ENCODE measurements at regions not wholly inside any gene's neighbourhood (a gene's known extent, or its start where the extent isn't known, plus 50 kb on each side); places are given as distances from the start of the nearest gene placed in this dataset.
"Not testable (repeated sequence)": the region's sequence is repeated elsewhere in the genome, so short reads cannot be mapped to it uniquely, and the experiment has no call there.

DNA sequence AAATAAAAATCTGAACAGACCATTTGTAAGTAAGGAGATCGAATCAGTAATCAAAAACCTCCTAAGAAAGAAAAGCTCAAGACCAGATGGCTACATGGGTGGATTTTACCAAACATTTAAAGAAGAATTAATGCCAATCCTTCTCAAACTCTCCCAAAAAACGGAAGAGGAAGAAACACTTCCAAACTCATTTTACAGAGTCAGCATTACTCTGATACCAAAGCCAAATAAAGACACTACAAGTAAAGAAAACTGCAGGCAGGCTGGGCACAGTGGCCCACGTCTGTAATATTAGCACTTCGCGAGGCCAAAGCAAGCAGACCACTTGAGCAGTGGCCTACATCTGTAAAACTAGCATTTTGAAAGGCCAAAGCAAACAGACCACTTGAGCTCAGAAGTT is 159.8 kb downstream of the DPY19L2 start:
- H3K4me3 ChIP-seq = no peak overlapping the region
- no peak overlapping the region for H3K27ac ChIP-seq

DNA sequence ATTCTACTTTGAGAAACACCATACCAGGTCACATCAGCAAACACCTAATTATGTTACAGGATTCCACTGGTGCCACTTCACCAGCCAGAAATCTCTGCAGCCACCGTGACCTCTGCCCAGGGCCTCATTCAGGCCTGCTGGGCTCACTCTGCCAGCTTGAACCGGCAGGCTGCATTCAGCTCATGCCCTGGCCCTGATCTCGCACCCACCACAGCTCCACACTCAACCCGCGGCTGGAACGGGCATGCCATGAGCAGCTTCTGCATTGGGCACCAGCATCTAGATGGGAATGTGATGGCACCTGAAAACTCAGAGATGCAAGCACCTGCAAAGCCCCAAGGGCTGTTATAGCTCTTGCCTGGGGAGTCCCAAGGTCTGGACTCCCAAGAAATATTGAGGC is 168.7 kb downstream of the DPY19L2 start:
- H3K4me3 ChIP-seq = no peak overlapping the region

DNA sequence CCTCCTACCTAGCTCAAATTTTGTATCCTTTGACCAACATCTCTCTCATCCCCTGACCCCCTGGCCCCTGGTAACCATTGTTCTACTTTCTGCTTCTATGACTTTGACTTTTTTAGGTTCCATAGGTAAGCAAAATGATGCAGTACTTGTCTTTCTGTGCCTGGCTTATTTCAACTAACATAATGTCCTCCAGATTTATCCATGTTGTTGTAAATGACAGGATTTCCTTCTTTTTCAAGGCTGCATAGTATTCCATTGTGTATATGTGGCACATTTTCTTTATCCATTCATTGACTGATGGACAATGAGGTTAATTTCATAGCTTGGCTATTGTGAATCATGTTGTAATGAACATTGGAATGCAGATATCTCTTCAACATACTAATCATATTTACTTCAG is 170.1 kb downstream of the DPY19L2 start:
- H3K27ac ChIP-seq = no peak overlapping the region

More for the DNA sequence above, 168.7 kb downstream of the DPY19L2 start:
- H3K27ac ChIP-seq = no peak overlapping the region

DNA sequence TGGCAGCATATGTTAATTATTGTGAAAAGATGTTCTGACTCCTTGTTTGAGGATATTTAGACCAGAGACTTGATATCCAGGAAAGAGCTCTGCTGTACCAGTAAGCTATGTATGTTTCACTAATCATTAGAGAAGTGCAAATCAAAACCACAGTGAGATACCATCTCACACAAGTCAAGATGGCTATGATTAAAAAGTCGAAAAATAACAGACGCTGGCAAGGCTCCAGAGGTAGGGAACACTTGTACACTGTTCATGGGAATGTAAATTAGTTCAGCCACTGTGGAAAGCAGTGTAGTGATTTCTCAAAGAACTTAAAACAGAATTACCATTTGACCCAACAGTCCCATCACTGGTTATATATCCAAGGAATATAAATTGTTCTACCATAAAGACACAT is 171.6 kb downstream of the DPY19L2 start:
- no peak overlapping the region for H3K27ac ChIP-seq
- no peak overlapping the region for H3K4me3 ChIP-seq

More for the DNA sequence above, 170.1 kb downstream of the DPY19L2 start:
- no peak overlapping the region for H3K4me3 ChIP-seq

DNA sequence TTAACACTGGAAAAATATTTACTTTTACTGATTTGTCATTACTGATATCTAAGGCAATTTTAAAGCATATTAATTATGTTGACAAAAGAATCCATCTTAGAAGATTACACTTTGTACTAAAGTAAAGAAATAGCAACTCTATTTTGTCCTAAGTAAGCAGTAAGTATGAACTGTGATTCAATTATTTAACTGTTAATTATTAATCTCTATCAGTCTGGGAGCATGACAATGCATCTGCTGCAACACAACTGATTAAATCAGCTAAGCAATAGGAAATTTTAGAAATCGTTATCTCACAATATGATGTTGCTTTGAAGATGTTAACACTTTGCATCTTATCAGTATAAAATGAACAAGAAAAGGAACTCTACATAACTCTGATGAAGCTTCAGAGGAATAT is 172.3 kb downstream of the DPY19L2 start:
- Histone ChIP-seq H3K4me3 (no peak overlapping the region), H3K27ac (no peak overlapping the region)

DNA sequence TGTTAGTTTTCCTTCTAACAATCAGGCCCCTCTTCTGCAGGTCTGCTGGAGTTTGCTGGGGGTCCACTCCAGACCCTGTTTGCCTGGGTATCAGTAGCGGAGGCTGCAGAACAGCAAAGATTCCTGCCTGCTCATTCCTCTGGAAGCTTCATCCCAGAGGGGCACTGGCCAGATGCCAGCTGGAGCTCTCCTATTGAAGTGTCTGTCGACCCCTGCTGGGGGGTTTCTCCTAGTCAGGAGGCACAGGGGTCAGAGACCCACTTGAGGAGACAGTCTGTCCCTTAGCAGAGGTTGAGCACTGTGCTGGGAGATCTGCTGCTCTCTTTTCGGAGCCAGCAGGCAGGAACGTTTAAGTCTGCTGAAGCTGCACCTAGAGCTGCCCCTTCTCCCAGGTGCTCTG is 174.9 kb downstream of the DPY19L2 start:
- not testable (repeated sequence) for H3K4me3 ChIP-seq, H3K27ac ChIP-seq

DNA sequence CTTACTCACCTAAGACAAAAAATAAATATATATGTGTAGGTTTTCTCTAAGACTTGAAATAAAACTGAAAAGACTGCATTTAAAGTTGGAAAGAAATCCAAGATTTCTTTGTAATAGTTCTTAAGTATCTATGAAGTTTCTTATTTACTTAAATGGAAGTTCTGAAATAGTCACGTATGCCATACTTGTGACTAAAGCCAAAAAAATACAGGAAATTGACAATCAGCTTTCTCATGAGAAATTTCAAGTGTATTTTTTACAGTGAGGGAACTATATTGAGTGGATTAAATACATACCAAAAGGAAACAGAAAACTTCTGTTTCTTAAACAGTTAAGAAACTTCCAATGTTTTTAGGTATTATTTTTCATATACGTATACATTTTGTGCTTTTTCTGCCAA is 188.1 kb downstream of the DPY19L2 start:
- H3K4me3 ChIP-seq = no peak overlapping the region
- no peak overlapping the region for H3K27ac ChIP-seq

DNA sequence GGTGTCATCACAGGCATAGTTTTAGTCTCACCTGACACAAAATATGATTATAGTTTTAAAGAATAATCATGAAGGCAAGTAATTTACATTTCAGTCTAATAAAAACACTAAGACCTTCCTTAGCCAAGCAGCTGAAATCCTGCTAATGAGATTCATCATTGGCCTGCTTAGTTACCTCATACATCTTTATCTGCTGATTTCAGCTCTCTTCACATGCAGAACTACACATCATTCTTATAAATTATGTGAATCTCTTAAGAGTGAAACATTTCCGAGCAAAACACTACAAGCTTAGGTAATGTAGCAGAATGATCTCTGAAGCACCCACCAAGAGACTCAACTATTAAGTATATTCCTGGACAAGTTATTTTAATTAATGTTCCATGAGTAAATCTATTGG is 198.1 kb downstream of the DPY19L2 start:
- Histone ChIP-seq H3K27ac (no peak overlapping the region), H3K4me3 (no peak overlapping the region)

DNA sequence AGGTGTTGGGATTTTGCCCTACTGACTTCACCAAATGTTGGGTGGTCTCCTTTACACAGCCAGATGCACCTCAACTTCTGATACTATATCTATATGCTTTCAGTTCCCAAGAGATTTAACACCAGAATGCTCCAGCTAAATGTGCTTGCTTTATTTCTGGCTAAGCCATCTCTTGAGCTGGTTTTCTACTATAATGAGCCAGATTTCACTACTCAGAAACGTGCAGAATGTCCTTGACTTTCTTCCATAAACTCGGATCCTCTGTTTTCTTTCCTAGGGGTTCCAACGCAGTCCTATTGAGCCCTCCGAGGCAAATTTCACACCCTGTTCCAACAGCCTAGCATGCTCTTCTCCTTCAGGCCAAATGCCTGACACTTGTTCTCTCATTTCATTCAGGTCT is 200.3 kb downstream of the DPY19L2 start:
- no peak overlapping the region for H3K27ac ChIP-seq
- H3K4me3 ChIP-seq = no peak overlapping the region

DNA sequence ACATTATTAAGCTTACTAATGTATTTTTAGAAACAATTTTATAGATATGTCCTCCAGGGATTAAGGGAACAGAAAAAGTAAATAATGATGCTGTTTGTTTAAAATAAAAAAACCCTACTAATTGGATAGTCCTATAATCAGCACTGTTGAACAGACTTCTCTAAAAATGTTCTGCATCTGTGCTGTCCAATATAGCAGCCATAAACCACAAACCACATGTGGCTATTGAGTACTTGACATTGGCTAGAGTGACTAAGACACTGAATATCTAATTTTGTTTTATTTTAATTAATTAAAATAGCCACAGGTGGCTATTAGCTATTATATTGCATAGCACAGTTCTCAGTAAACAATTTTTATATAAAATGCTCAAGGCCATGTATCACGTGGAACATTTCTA is 210.4 kb downstream of the DPY19L2 start:
- no peak overlapping the region for H3K27ac ChIP-seq
- no peak overlapping the region for H3K4me3 ChIP-seq

DNA sequence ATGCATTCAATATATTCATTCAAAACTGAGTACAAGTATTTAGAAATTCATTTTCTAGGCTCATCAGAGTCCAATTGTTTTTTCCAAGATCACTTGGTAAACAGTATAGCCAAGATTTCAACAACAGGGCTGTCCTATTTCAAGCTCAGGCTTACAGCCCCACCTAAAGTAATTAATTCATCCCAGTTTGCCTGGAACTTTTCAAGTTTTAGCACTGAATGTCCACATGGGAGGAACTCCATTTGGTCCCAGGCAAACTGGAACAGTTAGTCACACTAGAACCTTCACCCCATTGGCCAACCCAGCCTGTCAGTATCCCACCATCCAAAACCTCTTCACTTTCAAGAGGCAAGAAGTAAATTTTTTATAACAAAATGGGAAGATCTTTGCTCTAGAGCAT is 210.9 kb downstream of the DPY19L2 start:
- H3K27ac ChIP-seq = no peak overlapping the region
- no peak overlapping the region for H3K4me3 ChIP-seq

DNA sequence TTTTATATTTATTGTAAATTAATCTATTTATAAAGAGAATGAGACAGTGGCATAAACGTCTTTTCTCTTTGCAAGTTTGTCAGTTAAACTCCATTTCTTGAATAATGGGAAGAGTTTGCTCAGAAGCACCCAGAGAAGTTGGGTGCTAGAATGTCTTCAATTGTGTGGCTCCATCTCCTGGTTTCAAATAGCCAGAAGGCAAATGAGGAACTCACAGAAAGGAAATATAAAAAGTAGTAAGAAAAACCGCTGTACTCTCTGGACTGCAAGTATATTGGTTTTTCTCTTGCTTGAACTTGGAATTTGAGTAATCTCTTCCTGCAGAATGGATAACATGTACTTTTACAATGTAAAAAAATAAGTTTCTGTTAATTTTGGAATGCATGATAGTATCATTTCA is 217.5 kb downstream of the DPY19L2 start:
- H3K27ac ChIP-seq = no peak overlapping the region
- no peak overlapping the region for H3K4me3 ChIP-seq

DNA sequence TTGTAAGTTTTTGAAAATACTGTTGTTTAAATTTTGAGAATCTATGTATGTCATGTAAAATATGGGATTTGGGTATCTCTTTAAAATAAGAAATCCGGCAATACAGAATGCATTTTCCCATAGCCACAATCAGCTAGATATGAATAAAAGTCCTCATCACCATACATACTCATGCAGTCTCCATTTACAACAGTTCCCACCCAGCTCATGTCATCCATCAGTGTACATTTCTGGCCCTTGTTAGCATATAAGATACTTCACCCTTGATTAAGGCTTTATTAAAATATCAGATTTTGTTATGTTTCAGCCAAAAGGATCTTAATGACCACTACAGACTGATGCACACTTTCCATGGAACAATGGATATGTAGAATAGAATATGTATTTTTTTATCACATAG is 218.0 kb downstream of the DPY19L2 start:
- H3K4me3 ChIP-seq = no peak overlapping the region
- H3K27ac ChIP-seq = no peak overlapping the region

DNA sequence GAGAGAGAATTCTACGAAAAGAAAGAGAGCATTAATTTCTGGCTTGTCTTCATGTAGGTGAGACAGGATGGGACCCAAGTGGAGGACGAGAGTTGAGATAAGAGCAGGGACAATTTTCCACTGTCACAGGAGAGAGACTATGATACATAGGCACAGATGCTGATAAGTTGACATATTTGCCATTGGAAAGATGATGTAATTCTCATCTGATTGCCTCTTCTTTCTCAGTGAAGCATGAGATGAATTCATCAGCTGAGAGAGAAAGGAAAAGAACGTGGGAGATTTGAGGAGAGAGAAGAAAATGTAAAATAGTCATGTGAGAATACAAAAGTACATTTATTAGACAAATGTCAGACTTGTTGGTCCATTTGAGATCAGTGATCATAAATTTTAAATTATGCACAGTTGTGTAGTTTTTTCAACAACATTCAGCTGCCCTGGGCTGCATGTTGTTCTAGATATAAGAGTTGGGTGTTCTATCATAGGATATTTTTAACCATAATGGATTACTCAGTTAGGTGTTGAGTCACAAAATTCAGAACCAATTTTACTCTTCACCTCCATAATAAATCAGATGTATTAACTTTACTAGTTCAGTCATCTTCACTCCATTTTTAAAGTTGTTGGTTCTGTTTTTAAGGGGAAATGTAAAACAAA is 222.9 kb downstream of the DPY19L2 start:
- Histone ChIP-seq H3K4me3 (no peak overlapping the region), H3K27ac (no peak overlapping the region)

DNA sequence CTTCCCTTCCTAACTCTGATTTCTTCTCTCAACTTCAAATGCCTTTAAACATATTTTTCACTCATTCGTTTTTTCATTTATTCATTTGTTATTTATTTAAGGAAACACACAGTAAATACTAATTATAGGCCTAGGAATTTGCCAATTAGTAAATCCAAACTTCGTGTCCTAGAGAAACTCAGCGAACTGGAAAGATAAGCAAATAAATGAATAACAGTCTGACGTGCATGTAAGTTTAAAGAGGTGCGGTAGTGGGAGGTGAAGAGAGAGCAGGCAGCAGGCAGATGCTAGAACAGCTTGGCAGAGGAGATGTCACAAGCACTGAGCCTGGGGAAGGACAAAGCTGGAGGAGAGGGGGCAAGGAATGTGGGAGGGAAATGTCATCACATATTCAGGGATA is 228.2 kb downstream of the DPY19L2 start:
- no peak overlapping the region for H3K27ac ChIP-seq

DNA sequence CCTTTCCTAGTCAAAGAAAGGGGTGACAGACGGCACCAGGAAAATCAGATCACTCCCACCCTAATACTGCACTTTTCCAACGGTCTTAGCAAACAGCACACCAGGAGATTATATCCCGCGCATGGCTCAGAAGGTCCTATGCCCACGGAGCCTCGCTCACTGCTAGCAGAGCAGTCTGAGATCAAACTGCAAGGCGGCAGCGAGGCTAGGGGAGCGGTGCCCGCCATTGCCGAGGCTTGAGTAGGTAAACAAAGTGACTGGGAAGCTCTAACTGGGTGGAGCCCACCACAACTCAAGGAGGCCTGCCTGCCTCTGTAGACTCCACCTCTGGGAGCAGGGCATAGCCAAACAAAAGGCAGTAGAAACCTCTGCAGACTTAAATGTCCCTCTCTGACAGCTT is 233.9 kb downstream of the DPY19L2 start:
- H3K4me3 ChIP-seq, H3K27ac ChIP-seq: not testable (repeated sequence)

More for the DNA sequence above, 228.2 kb downstream of the DPY19L2 start:
- H3K4me3 ChIP-seq = no peak overlapping the region

DNA sequence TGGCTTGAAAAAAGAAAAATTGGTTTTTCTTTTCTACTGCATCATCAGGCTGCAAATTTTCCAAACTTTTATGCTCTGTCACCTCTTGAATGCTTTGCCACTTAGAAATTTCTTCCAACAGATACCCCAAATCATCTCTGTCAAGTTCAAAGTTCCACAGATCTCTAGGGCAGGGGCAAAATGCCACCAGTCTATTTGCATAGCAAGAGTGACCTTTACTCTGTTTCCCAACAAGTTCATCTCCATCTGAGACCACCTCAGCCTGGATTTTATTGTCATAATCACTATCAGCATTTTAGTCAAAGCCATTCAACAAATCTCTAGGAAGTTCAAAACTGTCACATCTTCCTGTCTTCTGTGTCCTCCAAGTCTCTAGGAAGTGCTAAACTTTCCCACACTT is 240.3 kb downstream of the DPY19L2 start:
- not testable (repeated sequence) for H3K27ac ChIP-seq, H3K4me3 ChIP-seq

DNA sequence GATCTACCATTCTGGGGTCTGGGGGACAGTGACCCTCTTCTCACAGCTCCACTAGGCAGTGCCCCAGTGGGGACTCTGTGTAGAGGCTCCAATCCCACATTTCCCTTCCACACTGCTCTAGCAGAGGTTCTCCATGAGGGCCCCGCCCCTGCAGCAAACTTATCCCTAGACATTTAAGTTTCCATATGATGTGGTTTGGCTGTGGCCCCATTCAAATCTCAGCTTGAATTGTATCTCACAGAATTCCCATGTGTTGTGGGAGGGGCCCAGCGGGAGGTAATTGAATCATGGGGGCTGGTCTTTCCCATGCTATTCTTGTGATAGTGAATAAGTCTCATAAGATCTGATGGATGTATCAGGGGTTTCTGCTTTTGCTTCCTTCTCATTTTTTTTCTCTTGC is 241.3 kb downstream of the DPY19L2 start:
- H3K27ac ChIP-seq, H3K4me3 ChIP-seq: not testable (repeated sequence)

DNA sequence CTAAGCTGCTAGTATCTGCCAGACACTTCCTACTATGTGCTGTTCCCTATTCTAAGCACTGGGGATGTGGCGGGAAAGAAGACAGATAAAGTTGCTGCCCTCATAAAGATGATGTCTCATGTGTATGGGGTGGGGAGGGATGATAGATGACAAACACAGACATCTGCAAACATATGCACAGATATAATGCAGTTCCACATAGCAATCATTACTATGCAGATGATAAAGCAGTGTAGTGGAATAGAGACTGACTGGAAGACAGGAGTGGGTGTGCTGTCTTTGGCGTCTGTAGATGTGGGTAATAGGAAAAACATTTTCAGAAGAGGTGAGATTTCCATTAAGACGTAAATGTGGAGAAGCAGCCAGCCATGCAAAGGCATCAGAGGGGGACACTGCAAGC is 243.6 kb downstream of the DPY19L2 start:
- no peak overlapping the region for H3K27ac ChIP-seq
- no peak overlapping the region for H3K4me3 ChIP-seq

DNA sequence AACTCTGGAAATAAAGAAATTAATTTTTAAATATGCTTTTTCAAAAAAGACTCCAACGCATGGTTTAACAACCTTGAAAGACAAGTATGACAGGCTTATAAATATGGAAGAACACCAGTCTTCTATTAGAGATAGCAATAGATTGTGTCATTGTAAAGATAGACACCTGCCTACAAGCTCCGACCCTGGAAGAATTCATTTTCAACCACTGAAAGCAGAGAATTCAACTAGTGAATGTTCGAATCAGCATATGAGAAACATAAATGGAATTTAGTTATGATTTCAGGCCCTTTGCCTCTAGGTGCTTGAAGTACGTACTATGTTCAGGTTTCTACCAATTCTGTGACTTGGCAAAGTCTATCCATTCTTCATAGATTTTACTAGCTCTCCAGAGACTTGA is 244.5 kb downstream of the DPY19L2 start:
- Histone ChIP-seq H3K27ac (no peak overlapping the region), H3K4me3 (no peak overlapping the region)

DNA sequence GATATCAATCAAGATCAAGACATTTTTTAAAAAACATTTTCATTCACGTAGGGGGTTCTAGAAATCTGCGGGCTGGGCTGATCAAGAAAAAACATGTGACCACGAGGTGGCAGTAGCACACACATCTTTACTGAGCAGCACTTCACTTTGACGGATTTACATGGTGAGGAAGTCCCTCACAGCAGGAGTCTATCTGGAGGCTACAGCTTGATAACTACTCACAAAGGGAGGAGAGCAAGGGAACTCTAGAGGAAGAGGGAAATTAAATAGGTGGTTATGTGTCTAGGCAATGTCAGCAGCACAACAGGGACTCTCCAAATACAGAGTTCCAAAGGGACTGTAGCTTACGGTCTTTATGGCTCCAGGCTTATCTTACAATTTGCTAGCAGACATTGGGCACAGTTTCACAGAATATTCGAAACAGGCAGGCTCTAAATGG is 248.1 kb downstream of the DPY19L2 start:
- no peak overlapping the region for H3K27ac ChIP-seq
- H3K4me3 ChIP-seq = no peak overlapping the region

DNA sequence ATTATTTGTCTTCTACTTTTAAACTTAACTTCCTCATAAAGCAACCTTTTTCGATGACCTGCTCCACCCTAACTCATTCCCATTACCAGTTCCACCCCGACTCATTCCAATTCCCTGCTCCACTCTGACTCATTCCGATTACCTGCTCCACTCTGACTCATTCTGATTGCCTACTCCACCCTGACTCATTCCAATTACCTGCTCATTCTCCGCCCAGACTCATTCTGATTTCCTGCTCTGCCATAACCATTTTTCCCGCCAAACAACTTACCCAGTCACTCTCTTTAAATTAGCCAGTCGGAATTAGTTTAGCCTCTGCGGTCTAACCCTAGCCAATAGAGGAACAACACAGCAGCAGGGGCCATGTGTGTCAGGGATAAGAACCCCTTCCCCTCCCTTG is 249.1 kb downstream of the DPY19L2 start:
- H3K4me3 ChIP-seq = no peak overlapping the region
- no peak overlapping the region for H3K27ac ChIP-seq
